HL-60 (cell line): ENCODE measurements at regions not wholly inside any gene's neighbourhood (a gene's known extent, or its start where the extent isn't known, plus 50 kb on each side); places are given as distances from the start of the nearest gene placed in this dataset.

ENCODE experiments used
- CTCF ChIP-seq: IDR thresholded peaks from one replicate; pipeline ENCODE4 v1.5.1; 2011; ENCODE audit warnings: low read length, control low read depth, inconsistent platforms; ENCODE audit not compliant: insufficient read depth
- GABPA ChIP-seq: IDR thresholded peaks from 2 replicates; pipeline ENCODE4 v1.6.1; 2012; ENCODE audit warnings: low read depth
- POLR2AphosphoS5 ChIP-seq: IDR thresholded peaks from 2 replicates; pipeline ENCODE4 v1.6.1; 2012; ENCODE audit warnings: low read depth
- TF ChIP-seq, protein P1 (sequence below): IDR thresholded peaks from 2 replicates; pipeline ENCODE4 v1.6.1; 2012; ENCODE audit warnings: low read depth; ENCODE audit not compliant: insufficient replicate concordance

DNA sequence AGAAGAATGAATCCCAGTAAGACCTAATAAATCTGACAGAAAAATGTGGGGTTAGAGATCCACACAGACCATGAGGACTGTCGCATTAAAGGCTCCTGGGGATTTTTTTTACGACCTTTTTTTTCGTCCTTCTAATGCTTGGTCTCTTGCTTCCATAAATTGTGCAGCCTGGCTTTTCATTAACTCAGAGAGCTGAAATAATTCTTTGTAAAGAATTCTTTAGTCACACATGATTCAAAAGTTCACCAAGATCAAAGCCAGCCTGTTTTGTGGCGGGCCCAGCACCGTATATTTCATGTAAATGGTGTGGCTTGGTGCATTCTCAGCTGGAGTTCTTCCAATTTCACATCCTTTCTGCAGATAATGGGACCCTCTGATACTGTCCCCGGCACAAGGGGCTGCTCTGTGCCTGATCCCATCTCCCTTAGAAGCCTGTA lies 206.6 kb upstream of the BMPER start:
- TF ChIP-seq CTCF (no peak), POLR2AphosphoS5 (no peak), GABPA (no peak)
- TF ChIP-seq, protein P1, sequence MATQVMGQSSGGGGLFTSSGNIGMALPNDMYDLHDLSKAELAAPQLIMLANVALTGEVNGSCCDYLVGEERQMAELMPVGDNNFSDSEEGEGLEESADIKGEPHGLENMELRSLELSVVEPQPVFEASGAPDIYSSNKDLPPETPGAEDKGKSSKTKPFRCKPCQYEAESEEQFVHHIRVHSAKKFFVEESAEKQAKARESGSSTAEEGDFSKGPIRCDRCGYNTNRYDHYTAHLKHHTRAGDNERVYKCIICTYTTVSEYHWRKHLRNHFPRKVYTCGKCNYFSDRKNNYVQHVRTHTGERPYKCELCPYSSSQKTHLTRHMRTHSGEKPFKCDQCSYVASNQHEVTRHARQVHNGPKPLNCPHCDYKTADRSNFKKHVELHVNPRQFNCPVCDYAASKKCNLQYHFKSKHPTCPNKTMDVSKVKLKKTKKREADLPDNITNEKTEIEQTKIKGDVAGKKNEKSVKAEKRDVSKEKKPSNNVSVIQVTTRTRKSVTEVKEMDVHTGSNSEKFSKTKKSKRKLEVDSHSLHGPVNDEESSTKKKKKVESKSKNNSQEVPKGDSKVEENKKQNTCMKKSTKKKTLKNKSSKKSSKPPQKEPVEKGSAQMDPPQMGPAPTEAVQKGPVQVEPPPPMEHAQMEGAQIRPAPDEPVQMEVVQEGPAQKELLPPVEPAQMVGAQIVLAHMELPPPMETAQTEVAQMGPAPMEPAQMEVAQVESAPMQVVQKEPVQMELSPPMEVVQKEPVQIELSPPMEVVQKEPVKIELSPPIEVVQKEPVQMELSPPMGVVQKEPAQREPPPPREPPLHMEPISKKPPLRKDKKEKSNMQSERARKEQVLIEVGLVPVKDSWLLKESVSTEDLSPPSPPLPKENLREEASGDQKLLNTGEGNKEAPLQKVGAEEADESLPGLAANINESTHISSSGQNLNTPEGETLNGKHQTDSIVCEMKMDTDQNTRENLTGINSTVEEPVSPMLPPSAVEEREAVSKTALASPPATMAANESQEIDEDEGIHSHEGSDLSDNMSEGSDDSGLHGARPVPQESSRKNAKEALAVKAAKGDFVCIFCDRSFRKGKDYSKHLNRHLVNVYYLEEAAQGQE = no peak
